Stimulated activated CD4-positive, alpha-beta T cell treated with anti-CD3 and anti-CD28 coated beads, Interleukin-4, amount 100 ng/mL, for 4 hours (primary cell): ENCODE measurements at regions not wholly inside any gene's neighbourhood (a gene's known extent, or its start where the extent isn't known, plus 50 kb on each side); places are given as distances from the start of the nearest gene placed in this dataset.

Experiments
- DNase-seq, 2 experiments: peaks; one replicate each; pipeline ENCODE4 v3.0.0-alpha.2; 2020

GRCh38 chr1:14106679-14107313 lies 406.8 kb downstream of the PRDM2 start:
- DNase-seq, result no peak

- no peak for DNase-seq
Measured at GRCh38 chr1:14108356-14109275, 408.6 kb downstream of the PRDM2 start.

- no peak for DNase-seq
Measured at GRCh38 chr1:14109276-14109635, 409.3 kb downstream of the PRDM2 start.

- DNase-seq, result no peak
Measured at GRCh38 chr1:14110040-14110439, 410.1 kb downstream of the PRDM2 start.

- no peak for DNase-seq
Measured at GRCh38 chr1:14111121-14111520, 411.1 kb downstream of the PRDM2 start.

- no peak for DNase-seq
Measured at GRCh38 chr1:14112613-14113012, 412.6 kb downstream of the PRDM2 start.

GRCh38 chr1:14113271-14113670 lies 413.3 kb downstream of the PRDM2 start:
- DNase-seq, result no peak

GRCh38 chr1:14113841-14114567 lies 414.0 kb downstream of the PRDM2 start:
- no peak for DNase-seq

GRCh38 chr1:14115976-14116375 lies 416.0 kb downstream of the PRDM2 start:
- DNase-seq, result no peak

- no peak for DNase-seq
Measured at GRCh38 chr1:14117700-14118099, 417.7 kb downstream of the PRDM2 start.

GRCh38 chr1:14118691-14119485 lies 418.9 kb downstream of the PRDM2 start:
- no peak for DNase-seq

- DNase-seq, result no peak
Measured at GRCh38 chr1:14120895-14121294, 420.9 kb downstream of the PRDM2 start.

- no peak for DNase-seq
Measured at GRCh38 chr1:14128096-14128495, 428.1 kb downstream of the PRDM2 start.

- no peak for DNase-seq
Measured at GRCh38 chr1:14129009-14129408, 429.0 kb downstream of the PRDM2 start.

- DNase-seq, result no peak
Measured at GRCh38 chr1:14135070-14135469, 435.1 kb downstream of the PRDM2 start.

- DNase-seq, result no peak
Measured at GRCh38 chr1:14136152-14136763, 436.3 kb downstream of the PRDM2 start.

- DNase-seq, result no peak
Measured at GRCh38 chr1:14136881-14137280, 436.9 kb downstream of the PRDM2 start.

GRCh38 chr1:14137411-14138134 lies 437.6 kb downstream of the PRDM2 start:
- DNase-seq, result no peak

GRCh38 chr1:14138135-14138506 lies 438.1 kb downstream of the PRDM2 start:
- DNase-seq, result no peak

- DNase-seq, result no peak
Measured at GRCh38 chr1:14138687-14139086, 438.7 kb downstream of the PRDM2 start.

GRCh38 chr1:14140831-14141401 lies 440.9 kb downstream of the PRDM2 start:
- no peak for DNase-seq
